ENCODE measurements at regions not wholly inside any gene's neighbourhood (a gene's known extent, or its start where the extent isn't known, plus 50 kb on each side); places are given as distances from the start of the nearest gene placed in this dataset.

GRCh38 chr4:3823496-3824341, 57.5 kb downstream of the ADRA2C start:
- TF ChIP-seq POLR2A (IDR thresholded peaks at IDR 0.05) (no peak), CTCF (IDR thresholded peaks at IDR 0.05) (no peak)

Measured in right lobe of liver (tissue), 4 donors.